Upper lobe of left lung (tissue), 4 donors: ENCODE measurements at regions not wholly inside any gene's neighbourhood (a gene's known extent, or its start where the extent isn't known, plus 50 kb on each side); places are given as distances from the start of the nearest gene placed in this dataset.

Experiments used
- CTCF ChIP-seq, 6 experiments: fragments of 450-650 bp in 4 of 6; fragments of 200-600 bp in 2 of 6; sonication (generic) in 2 of 6; IDR thresholded peaks; one replicate each; pipeline ENCODE4 v1.5.1; 2016 to 2019; ENCODE audit warnings: antibody characterized with exemption in 6 of 6
- EP300 ChIP-seq, 4 donors: sonication (generic); formaldehyde crosslinking; IDR thresholded peaks; one replicate each; pipeline ENCODE4 v1.5.1; 2017; ENCODE audit warnings: antibody characterized with exemption in 4 of 4, control low read depth in 2 of 4
- POLR2A ChIP-seq, 4 donors: fragments of 450-650 bp; IDR thresholded peaks; one replicate each; pipeline ENCODE4 v1.5.1; 2016 to 2017; ENCODE audit warnings: antibody characterized with exemption in 4 of 4, mild to moderate bottlenecking in 2 of 4
- POLR2AphosphoS5 ChIP-seq, 2 donors: sonication (generic); formaldehyde crosslinking; IDR thresholded peaks; one replicate each; pipeline ENCODE4 v1.5.1; 2017; ENCODE audit warnings: antibody characterized with exemption in 2 of 2

DNA sequence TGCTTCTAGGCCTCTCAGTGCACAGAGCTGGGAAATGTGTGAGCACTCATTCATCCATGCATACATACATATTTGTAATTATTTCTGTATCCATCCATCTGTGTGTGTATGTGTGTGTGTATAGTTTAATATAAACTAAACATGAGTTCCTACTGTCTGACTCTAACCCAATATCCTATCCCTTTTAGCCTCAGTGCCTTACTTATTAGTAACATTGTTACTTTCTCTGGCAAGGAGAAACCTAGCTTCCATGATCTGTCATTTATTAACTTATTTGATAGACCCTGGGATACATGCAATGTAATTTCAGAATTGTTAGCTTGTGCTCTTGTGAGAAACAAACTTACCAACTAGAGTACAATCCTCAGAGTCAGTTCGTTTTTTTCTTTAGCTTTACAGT, 59.0 kb upstream of the WSCD1 start:
- TF ChIP-seq POLR2AphosphoS5 (IDR thresholded peaks at IDR 0.05) = no peak
- TF ChIP-seq CTCF (IDR thresholded peaks at IDR 0.05) = no peak
- TF ChIP-seq POLR2A (IDR thresholded peaks at IDR 0.05) = no peak
- TF ChIP-seq EP300 (IDR thresholded peaks at IDR 0.05) = no peak
